ENCODE measurements at regions not wholly inside any gene's neighbourhood (a gene's known extent, or its start where the extent isn't known, plus 50 kb on each side); places are given as distances from the start of the nearest gene placed in this dataset.

DNA sequence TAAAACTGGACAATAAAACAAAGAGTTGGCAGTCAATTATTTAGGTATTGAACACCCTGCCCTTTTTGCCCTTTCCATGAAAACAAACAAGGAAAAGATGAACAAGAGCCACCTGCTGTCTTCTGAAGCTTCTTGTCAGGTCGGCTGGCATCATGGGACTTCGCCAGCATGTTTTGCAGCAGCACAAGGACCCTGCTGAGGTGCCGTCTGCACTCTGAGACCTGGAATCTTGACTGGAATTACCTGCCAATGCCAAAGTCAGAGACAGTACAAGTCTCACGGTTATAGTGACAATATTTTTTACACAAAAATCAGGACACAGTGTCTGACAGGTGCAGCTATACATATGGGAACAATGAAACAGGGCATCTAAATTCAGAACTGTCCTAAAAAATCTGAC is 284.5 kb downstream of the GASK1B start:
- Histone ChIP-seq H3K4me1 (no peaks in the 10 kb centered on the region), H3K27me3 (no peaks in the 10 kb centered on the region), H3K36me3 (ENCODE audit: low read depth, missing control alignments) (no peaks in the 10 kb centered on the region), H3K4me3 (no peak overlapping the region), H3K9me3 (no peaks in the 10 kb centered on the region), H3K27ac (no peak overlapping the region)
- no peak for TF ChIP-seq POLR2A (IDR thresholded peaks at IDR 0.05)
- TF ChIP-seq, protein P1, sequence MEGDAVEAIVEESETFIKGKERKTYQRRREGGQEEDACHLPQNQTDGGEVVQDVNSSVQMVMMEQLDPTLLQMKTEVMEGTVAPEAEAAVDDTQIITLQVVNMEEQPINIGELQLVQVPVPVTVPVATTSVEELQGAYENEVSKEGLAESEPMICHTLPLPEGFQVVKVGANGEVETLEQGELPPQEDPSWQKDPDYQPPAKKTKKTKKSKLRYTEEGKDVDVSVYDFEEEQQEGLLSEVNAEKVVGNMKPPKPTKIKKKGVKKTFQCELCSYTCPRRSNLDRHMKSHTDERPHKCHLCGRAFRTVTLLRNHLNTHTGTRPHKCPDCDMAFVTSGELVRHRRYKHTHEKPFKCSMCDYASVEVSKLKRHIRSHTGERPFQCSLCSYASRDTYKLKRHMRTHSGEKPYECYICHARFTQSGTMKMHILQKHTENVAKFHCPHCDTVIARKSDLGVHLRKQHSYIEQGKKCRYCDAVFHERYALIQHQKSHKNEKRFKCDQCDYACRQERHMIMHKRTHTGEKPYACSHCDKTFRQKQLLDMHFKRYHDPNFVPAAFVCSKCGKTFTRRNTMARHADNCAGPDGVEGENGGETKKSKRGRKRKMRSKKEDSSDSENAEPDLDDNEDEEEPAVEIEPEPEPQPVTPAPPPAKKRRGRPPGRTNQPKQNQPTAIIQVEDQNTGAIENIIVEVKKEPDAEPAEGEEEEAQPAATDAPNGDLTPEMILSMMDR (IDR thresholded peaks at IDR 0.05): no peak
- no peak for DNase-seq
- WGBS, 2 donors: 87 to 91% methylated on average over 4 of the region's 4 CpGs
- intact Hi-C loops (cut with DNase I; ENCODE audit: low total_unique reads): no loop called here

DNA sequence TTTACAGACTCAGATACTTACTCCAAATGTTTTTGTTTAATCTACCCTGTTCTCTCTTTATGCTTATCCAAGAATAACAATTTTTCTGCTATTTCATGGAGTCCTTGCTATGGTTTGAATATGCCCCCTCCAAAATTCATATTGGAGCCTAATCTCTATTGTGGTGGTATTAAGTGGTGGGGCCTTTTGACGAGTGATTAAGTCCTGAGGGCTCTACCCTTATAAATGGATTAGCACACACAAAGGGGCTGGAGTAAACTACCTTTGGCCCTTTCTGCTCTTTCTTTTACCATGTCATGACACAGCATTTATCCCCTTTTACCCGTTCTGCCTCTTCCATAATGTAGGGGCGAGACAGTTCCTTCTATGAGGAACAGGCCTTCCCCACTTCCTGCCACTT is 285.5 kb downstream of the GASK1B start:
- Histone ChIP-seq H3K36me3 (ENCODE audit: low read depth, missing control alignments) (no peaks in the 10 kb centered on the region), H3K4me1 (no peaks in the 10 kb centered on the region), H3K9me3 (no peaks in the 10 kb centered on the region), H3K27ac (no peak overlapping the region), H3K27me3 (no peaks in the 10 kb centered on the region), H3K4me3 (no peak overlapping the region)
- TF ChIP-seq, protein P1 (IDR thresholded peaks at IDR 0.05): no peak
- TF ChIP-seq POLR2A (IDR thresholded peaks at IDR 0.05): no peak
- no peak for DNase-seq
- 89 to 94% methylated on average over 3 of the region's 3 CpGs for WGBS, 2 donors
- intact Hi-C loops (cut with DNase I; ENCODE audit: low total_unique reads): no loop called here

DNA sequence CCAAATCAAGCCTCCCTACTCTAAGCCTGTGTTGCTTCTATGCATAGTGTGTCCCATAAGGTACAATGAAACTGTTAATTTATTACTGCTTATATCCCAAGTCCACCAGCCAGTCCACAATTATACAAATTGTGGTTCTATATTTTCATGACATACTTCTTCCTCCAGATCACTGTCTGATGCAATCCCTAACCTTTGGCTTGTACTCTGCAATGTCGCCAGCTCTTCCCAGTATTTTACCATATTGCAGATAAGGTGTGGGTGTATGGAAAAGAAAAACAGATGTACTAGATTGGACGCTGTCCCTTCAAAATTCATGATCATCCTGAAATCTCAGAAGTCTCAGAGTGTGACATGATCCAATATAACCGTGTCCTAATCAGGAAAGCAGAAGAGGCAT is 286.2 kb downstream of the GASK1B start:
- intact Hi-C loops (cut with DNase I; ENCODE audit: low total_unique reads): no loop called here
- Histone ChIP-seq H3K27ac (no peak overlapping the region), H3K9me3 (no peaks in the 10 kb centered on the region), H3K36me3 (ENCODE audit: low read depth, missing control alignments) (no peaks in the 10 kb centered on the region), H3K4me3 (no peak overlapping the region), H3K27me3 (no peaks in the 10 kb centered on the region), H3K4me1 (no peaks in the 10 kb centered on the region)
- WGBS, 2 donors: 89 to 94% methylated on average over 3 of the region's 3 CpGs
- DNase-seq: no peak
- no peak for TF ChIP-seq POLR2A (IDR thresholded peaks at IDR 0.05)
- TF ChIP-seq, protein P1 (IDR thresholded peaks at IDR 0.05): no peak

DNA sequence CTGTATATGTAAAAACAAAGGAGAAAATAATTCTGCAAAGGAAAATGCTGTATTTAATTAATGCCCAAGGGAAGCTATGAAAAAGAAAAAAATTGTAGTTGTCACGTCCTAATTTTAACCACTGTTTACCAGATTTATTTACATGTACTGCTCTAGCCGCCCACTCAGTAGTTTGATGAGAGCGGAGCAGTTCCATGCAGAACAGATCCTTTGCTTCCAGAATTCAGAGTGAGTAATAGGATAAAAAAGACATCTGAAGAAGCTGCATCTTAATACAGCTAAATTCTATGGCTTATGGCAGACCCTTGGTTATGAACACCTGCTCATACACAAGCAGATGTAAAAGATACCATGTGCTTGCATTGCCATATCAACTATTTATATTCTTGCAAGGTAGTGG is 287.0 kb downstream of the GASK1B start:
- Histone ChIP-seq H3K27ac (no peak overlapping the region), H3K9me3 (no peaks in the 10 kb centered on the region), H3K36me3 (ENCODE audit: low read depth, missing control alignments) (no peaks in the 10 kb centered on the region), H3K4me3 (no peak overlapping the region), H3K4me1 (no peaks in the 10 kb centered on the region), H3K27me3 (no peaks in the 10 kb centered on the region)
- TF ChIP-seq, protein P1 (IDR thresholded peaks at IDR 0.05): no peak
- TF ChIP-seq POLR2A (IDR thresholded peaks at IDR 0.05): no peak
- DNase-seq: no peak
- intact Hi-C loops (cut with DNase I; ENCODE audit: low total_unique reads): no loop called here
- WGBS, 2 donors: 49 to 54% methylated on average over 3 of the region's 3 CpGs

DNA sequence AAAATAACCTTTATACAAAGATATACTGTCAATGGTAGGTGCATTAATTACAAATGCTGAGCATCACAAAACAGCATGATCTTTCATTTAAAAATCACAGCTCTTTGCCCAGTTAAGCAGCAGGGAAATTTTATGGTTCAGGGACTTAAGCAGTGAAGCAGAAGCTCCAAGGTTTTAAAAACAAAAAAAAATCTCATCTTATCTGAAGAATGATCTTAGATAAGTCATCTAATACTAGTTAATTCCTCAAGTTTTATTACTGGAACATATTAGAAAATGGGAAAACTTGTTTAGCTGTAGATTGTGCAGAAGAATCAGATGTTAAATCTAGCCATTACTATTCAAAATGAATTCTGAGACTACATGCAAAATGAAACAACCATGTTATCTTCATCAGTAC is 289.9 kb downstream of the GASK1B start:
- TF ChIP-seq, protein P1 (IDR thresholded peaks at IDR 0.05): no peak
- TF ChIP-seq POLR2A (IDR thresholded peaks at IDR 0.05): no peak

More for the DNA sequence above, 289.9 kb downstream of the GASK1B start:
- no peaks in the 10 kb centered on the region for H3K9me3 ChIP-seq
- intact Hi-C loops (cut with DNase I; ENCODE audit: low total_unique reads): no loop called here
- no peak overlapping the region for H3K27ac ChIP-seq
- no peak overlapping the region for H3K4me3 ChIP-seq
- no peaks in the 10 kb centered on the region for H3K27me3 ChIP-seq
- no peaks in the 10 kb centered on the region for H3K36me3 ChIP-seq (ENCODE audit: low read depth, missing control alignments)
- DNase-seq: no peak
- no peaks in the 10 kb centered on the region for H3K4me1 ChIP-seq

Measured in testis (tissue), 2 donors.